ENCODE measurements at regions not wholly inside any gene's neighbourhood (a gene's known extent, or its start where the extent isn't known, plus 50 kb on each side); places are given as distances from the start of the nearest gene placed in this dataset.
A peak's percentile ranks its signal among the peaks of the same experiment; 100 is the strongest.

GRCh38 chr13:72403396-72404010 lies 323.9 kb downstream of the MZT1 start:
- H3K27me3 Mint-ChIP-seq = peaks cover 0 to 7% (median 0%) of the 10 kb centered on the region in 5 donors
- no peak overlapping the region for H3K4me3 Mint-ChIP-seq
- ATAC-seq (no peak), DNase-seq (no peak)
- no peak overlapping the region for H3K27ac Mint-ChIP-seq
- H3K9me3 Mint-ChIP-seq = peaks cover 0 to 13% (median 1%) of the 10 kb centered on the region in 9 donors
- POLR2A ChIA-PET = no interaction called here
- no peaks in the 10 kb centered on the region for H3K36me3 Mint-ChIP-seq
- H3K4me1 Mint-ChIP-seq = no peaks in the 10 kb centered on the region

DNA sequence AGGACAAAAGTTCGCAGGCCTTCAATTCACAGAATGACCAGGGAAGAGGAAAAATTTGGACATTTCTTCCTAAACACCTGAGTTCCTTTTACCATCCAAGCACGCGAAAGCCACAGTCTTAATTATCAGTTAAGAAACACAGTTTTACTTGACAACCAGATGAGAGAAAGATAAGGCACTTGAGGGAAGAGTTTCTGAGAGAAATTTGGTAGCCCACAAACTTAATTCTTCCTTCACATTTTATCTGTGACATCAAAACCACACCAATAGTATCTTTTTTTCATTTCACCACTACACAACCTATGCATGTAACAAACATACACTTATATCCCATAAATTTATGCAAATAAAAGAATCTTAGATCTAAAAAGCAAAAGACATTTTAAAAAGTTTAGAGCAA lies 326.6 kb downstream of the MZT1 start:
- POLR2A ChIA-PET = no interaction called here
- H3K4me1 Mint-ChIP-seq = no peaks in the 10 kb centered on the region
- no peaks in the 10 kb centered on the region for H3K36me3 Mint-ChIP-seq
- H3K4me3 Mint-ChIP-seq = no peak overlapping the region
- no peak for ATAC-seq
- H3K27ac Mint-ChIP-seq = no peak overlapping the region
- peaks cover 0 to 7% (median 0%) of the 10 kb centered on the region in 5 donors for H3K27me3 Mint-ChIP-seq
- peaks cover 0 to 11% (median 1%) of the 10 kb centered on the region in 9 donors for H3K9me3 Mint-ChIP-seq
- no peak for DNase-seq

DNA sequence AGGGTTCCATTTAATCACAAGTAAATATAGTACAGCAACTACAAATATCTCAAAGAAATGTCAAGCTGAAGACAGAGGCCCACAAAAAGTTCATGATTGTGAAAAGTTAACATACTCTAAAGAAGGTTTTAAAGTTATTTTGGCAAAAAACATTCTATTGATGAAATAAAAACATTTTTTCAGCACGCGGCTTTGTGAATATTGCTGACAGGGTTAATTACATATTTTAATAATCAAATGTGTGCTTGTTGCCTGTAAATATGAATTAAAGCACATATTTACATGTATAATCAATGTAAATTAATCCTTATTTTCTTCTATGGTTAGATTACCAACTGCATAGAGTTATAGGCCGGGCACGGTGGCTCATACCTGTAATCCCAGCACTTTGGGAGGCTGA lies 328.1 kb downstream of the MZT1 start:
- DNase-seq (no peak), ATAC-seq (no peak)
- POLR2A ChIA-PET = no interaction called here
- Mint-ChIP-seq H3K36me3 (no peaks in the 10 kb centered on the region), H3K27ac (no peak overlapping the region), H3K9me3 (peaks cover 0 to 11% (median 0%) of the 10 kb centered on the region in 9 donors), H3K4me3 (no peak overlapping the region), H3K27me3 (peaks cover 0 to 5% (median 0%) of the 10 kb centered on the region in 5 donors), H3K4me1 (no peaks in the 10 kb centered on the region)

DNA sequence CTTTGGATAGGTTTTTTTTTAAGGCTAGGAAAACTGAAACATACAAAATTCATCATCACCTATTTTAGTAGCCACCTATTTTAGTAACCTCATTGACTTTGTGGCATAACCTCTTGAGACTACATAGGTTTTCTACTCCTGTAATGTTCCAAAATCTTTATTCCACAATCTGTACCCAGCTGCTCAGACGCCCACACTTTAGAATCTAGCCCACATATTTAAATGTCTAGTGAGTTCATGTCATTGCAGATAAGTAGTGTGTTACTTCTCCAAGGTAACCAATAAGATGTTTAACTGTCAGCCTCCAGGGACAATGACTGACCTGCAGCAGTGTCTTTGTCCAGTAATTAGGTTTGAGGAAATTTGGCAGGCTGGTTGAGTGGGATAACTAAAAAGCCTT lies 330.2 kb downstream of the MZT1 start:
- H3K36me3 Mint-ChIP-seq = no peaks in the 10 kb centered on the region
- H3K4me1 Mint-ChIP-seq = no peaks in the 10 kb centered on the region
- H3K27ac Mint-ChIP-seq = no peak overlapping the region
- DNase-seq (no peak), ATAC-seq (no peak)
- peaks cover 0 to 4% (median 0%) of the 10 kb centered on the region in 5 donors for H3K27me3 Mint-ChIP-seq
- peaks cover 0 to 11% (median 1%) of the 10 kb centered on the region in 9 donors for H3K9me3 Mint-ChIP-seq
- H3K4me3 Mint-ChIP-seq = no peak overlapping the region
- POLR2A ChIA-PET = no interaction called here

GRCh38 chr13:72390909-72391308 lies 336.5 kb downstream of the MZT1 start:
- Mint-ChIP-seq H3K9me3 (peaks cover 0 to 6% (median 0%) of the 10 kb centered on the region in 9 donors), H3K4me1 (no peaks in the 10 kb centered on the region), H3K36me3 (no peaks in the 10 kb centered on the region), H3K4me3 (no peak overlapping the region), H3K27ac (no peak overlapping the region), H3K27me3 (peaks cover 0 to 4% (median 0%) of the 10 kb centered on the region in 5 donors)
- ATAC-seq (no peak), DNase-seq (no peak)
- POLR2A ChIA-PET = no interaction called here

DNA sequence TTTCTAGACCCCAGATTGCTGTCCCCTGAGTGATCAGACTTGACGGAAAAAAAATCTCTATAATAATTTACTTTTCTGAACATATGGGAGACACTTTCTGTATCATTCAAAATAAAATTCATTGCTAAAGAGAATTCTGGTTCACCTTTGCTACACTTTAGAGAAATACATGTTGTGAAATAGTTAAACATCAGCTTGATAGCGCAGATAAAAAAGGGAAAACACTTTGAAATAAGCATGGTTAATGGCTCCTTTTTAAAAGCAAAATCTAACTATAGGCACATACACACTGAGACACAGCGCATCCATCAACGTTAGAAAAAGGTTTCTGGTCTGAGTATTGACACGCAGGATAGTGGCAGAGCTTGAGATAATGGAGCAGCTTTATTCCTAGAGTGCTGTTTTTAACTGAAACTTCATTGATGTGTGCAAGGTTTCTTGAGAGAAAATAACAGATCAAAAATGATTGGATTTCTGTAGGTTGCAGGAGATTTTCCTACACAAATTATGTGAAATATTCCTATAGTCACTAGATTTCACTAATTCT lies 341.2 kb downstream of the MZT1 start:
- H3K36me3 Mint-ChIP-seq = no peaks in the 10 kb centered on the region
- peaks cover 0 to 2% (median 0%) of the 10 kb centered on the region in 5 donors for H3K27me3 Mint-ChIP-seq
- no peak overlapping the region for H3K4me3 Mint-ChIP-seq
- POLR2A ChIA-PET = no interaction called here
- DNase-seq (no peak), ATAC-seq (no peak)
- no peak overlapping the region for H3K27ac Mint-ChIP-seq
- no peaks in the 10 kb centered on the region for H3K9me3 Mint-ChIP-seq
- no peaks in the 10 kb centered on the region for H3K4me1 Mint-ChIP-seq

DNA sequence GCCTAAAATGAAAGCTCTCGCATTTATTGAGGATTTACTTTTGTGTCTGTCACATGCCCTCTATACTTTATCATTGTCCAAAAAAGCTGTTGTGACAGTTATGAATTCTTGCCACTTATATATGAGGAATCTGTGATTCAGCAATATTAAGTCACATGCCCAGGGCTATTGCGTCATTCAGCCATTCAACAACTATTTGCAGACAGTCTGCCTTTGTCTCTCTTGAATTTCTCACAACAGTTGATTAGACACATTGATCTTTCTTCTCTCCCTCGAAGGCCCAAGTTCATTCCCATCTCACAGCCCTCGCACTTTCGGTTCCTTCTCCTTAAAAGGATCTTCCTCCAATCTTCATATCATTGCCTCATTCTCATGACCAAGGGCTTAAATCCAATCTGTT lies 342.6 kb downstream of the MZT1 start:
- ATAC-seq = no peak
- H3K4me3 Mint-ChIP-seq = no peak overlapping the region
- POLR2A ChIA-PET = no interaction called here
- H3K9me3 Mint-ChIP-seq = no peaks in the 10 kb centered on the region
- H3K36me3 Mint-ChIP-seq = no peaks in the 10 kb centered on the region
- no peaks in the 10 kb centered on the region for H3K4me1 Mint-ChIP-seq
- H3K27ac Mint-ChIP-seq = no peak overlapping the region
- H3K27me3 Mint-ChIP-seq = peaks cover 0 to 2% (median 0%) of the 10 kb centered on the region in 5 donors
- no peak for DNase-seq

DNA sequence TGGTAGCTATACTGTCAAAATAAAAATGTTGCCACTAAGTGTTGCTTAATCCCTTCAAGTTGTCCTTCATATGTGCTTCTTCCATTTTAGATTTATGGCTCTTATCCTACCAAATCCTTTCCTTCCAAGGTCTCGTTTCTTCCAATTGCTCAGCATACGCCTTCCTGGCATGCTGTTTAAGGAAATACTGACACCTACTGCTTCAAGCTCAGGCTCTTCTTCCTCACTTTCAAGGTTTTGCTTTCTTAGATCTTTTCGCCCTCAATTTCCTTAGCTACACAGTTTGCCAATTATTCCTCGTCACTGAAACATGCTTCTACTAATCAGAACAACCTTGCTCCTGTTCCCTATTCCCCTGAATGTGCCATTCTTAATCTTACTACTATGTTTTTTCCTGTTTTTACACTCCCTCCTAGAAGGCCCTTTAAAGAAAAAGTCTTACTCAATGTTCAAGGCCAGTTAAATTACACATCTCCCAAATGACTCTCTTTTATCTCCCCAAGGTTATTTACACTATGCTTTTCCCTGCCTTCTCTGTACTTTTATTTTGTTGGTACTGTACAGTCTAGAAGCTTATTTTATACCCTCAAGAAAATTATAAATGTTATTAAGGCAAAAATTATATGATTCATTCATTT lies 343.1 kb downstream of the MZT1 start:
- DNase-seq = no peak
- Mint-ChIP-seq H3K4me1 (no peaks in the 10 kb centered on the region), H3K27me3 (peaks cover 0 to 2% (median 0%) of the 10 kb centered on the region in 5 donors), H3K9me3 (no peaks in the 10 kb centered on the region), H3K27ac (no peak overlapping the region), H3K4me3 (no peak overlapping the region), H3K36me3 (no peaks in the 10 kb centered on the region)
- POLR2A ChIA-PET = no interaction called here
- ATAC-seq = no peak

DNA sequence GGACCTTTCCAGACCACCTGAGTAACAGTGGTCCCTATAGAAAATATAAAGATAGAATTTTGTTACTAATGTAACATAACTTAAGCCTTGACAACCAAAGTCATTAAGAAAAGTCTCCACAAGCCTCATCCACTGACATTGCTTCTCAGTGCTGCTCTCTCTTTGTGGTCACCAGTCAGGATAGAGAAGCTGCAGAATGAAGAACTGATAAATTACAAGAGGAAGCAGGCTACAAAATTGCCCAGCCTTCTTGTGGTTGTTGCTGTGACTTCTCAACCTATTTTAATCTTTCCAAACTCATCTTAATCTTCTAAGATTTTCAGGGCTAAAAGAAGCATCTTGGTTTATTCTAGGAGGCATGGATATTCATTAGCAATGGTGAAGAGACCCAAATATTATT lies 343.8 kb downstream of the MZT1 start:
- no peak for ATAC-seq
- POLR2A ChIA-PET = no interaction called here
- Mint-ChIP-seq H3K4me3 (no peak overlapping the region), H3K9me3 (peaks cover 0 to 2% (median 0%) of the 10 kb centered on the region in 9 donors), H3K36me3 (no peaks in the 10 kb centered on the region), H3K4me1 (no peaks in the 10 kb centered on the region), H3K27ac (no peak overlapping the region), H3K27me3 (peaks cover 0 to 2% (median 0%) of the 10 kb centered on the region in 5 donors)
- DNase-seq = no peak

DNA sequence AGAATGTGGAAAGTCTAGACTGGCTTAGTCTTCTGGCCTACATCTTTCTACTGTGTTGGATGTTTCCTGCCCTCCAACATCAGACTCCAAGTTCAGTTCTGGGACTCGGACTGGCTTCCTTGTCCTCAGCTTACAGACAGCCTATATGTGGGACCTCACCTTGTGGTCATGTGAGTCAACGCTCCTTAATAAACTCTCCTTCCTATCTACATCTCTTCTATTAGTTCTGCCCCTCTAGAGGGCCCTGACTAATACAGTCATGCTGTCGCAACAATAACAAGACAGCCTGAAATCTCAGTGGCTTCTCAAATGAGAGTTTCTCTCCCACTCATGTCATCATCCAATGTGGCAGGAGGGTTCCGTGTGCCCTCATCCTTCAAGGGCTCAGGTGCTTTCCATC lies 347.8 kb downstream of the MZT1 start:
- POLR2A ChIA-PET = no interaction called here
- H3K9me3 Mint-ChIP-seq = peaks cover 0 to 10% (median 0%) of the 10 kb centered on the region in 9 donors
- peaks cover 0 to 4% (median 0%) of the 10 kb centered on the region in 5 donors for H3K27me3 Mint-ChIP-seq
- DNase-seq = peak in 1 of 10 donors; percentile 46
- no peak overlapping the region for H3K27ac Mint-ChIP-seq
- no peaks in the 10 kb centered on the region for H3K4me1 Mint-ChIP-seq
- H3K4me3 Mint-ChIP-seq = no peak overlapping the region
- ATAC-seq = no peak
- no peaks in the 10 kb centered on the region for H3K36me3 Mint-ChIP-seq

DNA sequence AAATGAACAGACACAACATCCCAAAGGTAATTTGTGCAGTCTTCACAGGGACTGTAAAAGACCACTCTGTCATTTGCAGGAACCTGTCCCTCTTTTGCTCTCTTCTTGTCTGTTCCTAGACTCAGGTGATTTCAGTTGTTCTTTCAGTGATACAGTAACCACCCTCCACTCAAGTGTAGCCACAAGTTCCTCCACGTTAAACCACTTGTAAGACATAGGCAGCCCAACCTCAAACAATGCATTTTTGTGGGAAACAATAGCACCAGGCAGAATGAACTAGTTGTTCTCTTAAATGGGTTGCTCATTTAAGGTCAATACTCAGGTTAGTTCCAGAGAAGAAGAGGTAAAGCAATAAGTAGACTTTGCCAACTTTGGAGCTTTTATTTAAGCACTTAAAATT lies 359.4 kb downstream of the MZT1 start:
- DNase-seq (no peak), ATAC-seq (no peak)
- H3K36me3 Mint-ChIP-seq = no peaks in the 10 kb centered on the region
- peaks cover 0 to 17% (median 3%) of the 10 kb centered on the region in 9 donors for H3K9me3 Mint-ChIP-seq
- H3K4me3 Mint-ChIP-seq = no peak overlapping the region
- no peak overlapping the region for H3K27ac Mint-ChIP-seq
- H3K4me1 Mint-ChIP-seq = no peaks in the 10 kb centered on the region
- H3K27me3 Mint-ChIP-seq = no peaks in the 10 kb centered on the region
- POLR2A ChIA-PET = no interaction called here

- Mint-ChIP-seq H3K9me3 (peaks cover 0 to 7% (median 2%) of the 10 kb centered on the region in 9 donors), H3K27me3 (no peaks in the 10 kb centered on the region), H3K4me3 (no peak overlapping the region), H3K36me3 (no peaks in the 10 kb centered on the region), H3K27ac (no peak overlapping the region), H3K4me1 (no peaks in the 10 kb centered on the region)
- DNase-seq (no peak), ATAC-seq (no peak)
- POLR2A ChIA-PET = no interaction called here
Measured at GRCh38 chr13:72346716-72347115, 380.7 kb downstream of the MZT1 start.

DNA sequence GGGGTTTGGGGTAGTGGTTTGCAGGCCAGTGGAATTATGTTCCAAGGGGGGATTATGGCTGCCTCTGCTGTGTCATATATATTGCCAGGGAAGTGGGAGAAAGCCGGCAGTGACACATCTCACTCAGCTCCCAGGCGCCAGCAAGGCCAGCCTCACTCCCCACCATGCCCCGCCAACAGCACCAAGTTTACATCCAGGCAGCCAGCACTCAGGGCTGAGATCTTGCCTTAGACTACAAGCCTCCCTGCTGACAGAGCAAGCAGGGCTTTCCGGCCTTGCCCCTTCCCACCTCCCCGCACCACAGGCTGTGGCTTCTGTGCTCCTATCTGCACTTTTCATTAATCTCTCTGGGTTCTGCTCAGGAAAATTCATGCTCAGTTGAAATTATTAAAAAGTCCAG lies 385.1 kb downstream of the MZT1 start:
- no peak overlapping the region for H3K4me3 Mint-ChIP-seq
- H3K27ac Mint-ChIP-seq = no peak overlapping the region
- DNase-seq (no peak), ATAC-seq (no peak)
- POLR2A ChIA-PET = no interaction called here
- H3K27me3 Mint-ChIP-seq = no peaks in the 10 kb centered on the region
- peaks cover 0 to 16% (median 4%) of the 10 kb centered on the region in 9 donors for H3K9me3 Mint-ChIP-seq
- H3K4me1 Mint-ChIP-seq = no peaks in the 10 kb centered on the region
- no peaks in the 10 kb centered on the region for H3K36me3 Mint-ChIP-seq

DNA sequence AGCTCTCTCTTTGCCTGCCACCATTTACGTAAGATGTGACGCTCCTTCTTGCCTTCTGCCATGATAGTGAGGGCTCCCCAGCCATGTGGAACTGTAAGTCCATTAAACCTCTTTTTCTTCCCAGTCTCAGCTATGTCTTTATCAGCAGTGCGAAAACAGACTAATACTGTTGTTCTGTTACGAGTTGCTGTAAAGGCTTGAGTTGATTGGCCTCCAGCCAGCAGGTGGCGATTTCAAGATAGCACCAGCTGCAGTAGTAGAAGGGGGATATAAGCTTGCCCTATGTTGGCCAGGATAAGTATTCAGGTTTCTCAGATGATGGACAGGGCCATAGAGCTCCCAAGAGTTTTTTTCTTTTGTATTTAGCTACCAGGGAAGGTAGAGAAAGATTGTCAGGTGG lies 385.5 kb downstream of the MZT1 start:
- POLR2A ChIA-PET = no interaction called here
- H3K4me3 Mint-ChIP-seq = no peak overlapping the region
- peaks cover 0 to 16% (median 4%) of the 10 kb centered on the region in 9 donors for H3K9me3 Mint-ChIP-seq
- ATAC-seq (no peak), DNase-seq (no peak)
- no peaks in the 10 kb centered on the region for H3K36me3 Mint-ChIP-seq
- H3K27me3 Mint-ChIP-seq = no peaks in the 10 kb centered on the region
- H3K4me1 Mint-ChIP-seq = no peaks in the 10 kb centered on the region
- H3K27ac Mint-ChIP-seq = no peak overlapping the region

All from naive thymus-derived CD8-positive, alpha-beta T cell (primary cell).